ENCODE measurements at regions not wholly inside any gene's neighbourhood (a gene's known extent, or its start where the extent isn't known, plus 50 kb on each side); places are given as distances from the start of the nearest gene placed in this dataset.

DNA sequence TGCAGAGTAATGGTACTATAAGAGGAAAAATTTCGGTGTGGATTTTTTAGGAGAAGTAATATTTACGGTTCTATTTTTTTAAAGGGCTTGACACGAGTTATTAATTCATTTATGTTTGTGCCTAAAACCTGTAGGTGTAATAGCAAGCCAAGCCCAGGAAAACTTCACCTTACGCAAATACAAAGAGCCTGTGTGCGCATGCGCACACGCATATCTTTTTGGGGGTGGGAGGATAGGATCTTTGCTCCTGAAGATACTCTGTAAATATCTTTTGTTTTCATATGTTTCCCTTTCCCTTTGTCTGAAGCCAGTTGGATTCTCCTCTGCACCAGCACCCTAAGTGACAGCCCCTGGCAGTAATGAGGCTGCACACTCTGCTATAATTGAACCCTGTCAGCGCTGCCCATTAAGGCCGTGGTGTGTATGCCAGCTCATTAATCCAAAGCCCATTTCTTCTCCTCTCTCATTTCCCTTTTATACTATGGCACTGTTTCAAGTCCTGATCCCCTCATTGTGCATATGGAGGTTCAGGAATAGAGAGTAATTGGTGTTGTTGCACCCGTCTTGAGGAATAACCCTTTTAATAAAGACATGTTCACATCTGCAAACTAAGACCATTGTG lies 327.2 kb upstream of the E2F7 start:
- DNase-seq, result no peak

DNA sequence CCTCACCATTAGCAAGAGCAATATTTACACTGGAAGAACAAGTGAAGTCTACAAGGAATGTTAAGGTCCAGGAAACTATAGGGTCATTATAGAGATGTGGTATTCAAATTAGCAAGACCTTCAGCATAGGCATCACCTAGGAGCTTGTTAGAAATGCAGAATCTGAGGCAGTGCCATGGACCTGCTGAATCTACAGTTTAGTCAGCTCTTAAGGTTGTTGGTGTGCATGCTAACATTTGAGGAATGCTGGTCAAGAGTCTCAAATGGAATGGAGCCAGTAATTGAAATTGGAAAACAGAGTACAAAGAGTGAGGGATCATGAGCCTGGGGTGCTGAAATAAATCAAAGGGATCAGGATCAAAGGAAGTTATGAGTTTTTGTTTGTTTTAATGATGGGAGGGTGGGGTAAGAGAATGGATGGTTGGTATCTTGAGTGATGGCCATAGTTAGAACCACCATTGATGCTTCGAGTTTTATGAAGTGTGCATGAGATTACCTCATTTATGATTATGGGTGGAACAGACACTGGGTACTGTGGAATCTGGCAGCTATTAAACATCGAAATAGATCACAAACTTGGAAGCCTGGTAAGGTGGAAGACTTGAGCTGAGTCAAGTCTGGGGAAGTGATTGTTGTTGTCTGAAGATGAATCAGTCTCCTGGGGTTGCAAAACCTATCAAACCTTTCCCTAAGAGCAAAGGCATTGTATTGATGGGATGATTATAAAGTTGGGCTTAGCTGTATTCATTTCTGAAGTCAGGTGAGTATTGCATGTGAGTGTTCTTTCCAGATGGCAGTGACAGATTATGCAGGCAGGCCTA lies 323.3 kb upstream of the E2F7 start:
- no peak for DNase-seq

DNA sequence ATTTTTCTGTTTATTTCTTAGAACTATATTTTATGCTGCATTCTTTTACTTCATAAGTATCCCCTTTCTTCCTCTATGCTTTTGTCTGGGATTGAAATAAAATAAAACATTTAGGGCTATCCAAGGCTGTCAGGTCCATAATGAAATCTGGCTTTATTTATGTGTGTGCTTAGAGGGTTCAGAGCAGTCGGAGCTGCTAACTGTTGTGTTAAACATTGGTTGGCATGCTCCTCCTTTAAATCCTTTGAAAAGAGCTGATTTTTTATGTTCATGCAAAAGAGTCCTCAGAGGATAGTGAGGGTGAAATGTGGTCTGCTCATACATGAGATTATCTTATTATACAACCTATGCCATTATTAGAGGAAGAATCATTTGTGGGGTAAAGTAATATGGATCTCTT lies 322.3 kb upstream of the E2F7 start:
- no peak for DNase-seq

DNA sequence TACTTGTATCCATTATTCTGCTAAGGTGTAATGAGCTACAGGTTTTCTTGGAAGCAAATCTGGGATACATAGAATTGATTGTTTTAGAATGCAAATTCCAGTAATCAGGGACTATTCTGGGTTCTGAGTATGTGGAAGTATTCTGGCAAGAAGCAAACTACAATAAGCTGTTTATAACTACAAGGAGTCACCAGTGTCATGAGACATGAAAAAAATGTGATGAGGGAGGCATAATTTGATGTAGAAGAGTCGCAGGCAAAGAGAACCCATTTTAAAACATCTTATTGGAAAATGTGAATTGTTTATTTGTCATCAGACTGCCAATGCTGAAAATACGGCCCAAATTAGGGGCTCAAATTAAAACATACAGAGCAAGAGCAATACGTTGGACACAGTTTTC lies 321.8 kb upstream of the E2F7 start:
- DNase-seq, result no peak

DNA sequence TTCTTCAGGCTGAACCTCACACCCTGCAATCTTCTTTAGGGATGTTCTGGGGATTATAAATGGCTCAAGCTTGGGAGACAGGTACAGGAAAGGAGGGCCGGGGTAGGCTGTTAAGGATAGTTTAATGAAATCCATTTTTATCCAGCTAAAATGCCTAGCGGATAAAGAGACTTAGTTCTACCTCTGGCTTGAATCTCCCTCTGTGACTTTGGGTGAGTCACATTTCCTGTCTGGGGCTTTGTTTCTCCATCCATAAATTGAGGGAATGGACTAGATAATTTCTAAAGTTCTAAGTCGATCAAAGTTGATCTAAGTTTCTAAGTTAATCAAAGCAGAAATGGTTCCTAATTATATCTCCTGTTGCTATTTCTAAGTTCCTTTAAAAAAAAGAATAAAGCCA lies 319.6 kb upstream of the E2F7 start:
- DNase-seq, result no peak

DNA sequence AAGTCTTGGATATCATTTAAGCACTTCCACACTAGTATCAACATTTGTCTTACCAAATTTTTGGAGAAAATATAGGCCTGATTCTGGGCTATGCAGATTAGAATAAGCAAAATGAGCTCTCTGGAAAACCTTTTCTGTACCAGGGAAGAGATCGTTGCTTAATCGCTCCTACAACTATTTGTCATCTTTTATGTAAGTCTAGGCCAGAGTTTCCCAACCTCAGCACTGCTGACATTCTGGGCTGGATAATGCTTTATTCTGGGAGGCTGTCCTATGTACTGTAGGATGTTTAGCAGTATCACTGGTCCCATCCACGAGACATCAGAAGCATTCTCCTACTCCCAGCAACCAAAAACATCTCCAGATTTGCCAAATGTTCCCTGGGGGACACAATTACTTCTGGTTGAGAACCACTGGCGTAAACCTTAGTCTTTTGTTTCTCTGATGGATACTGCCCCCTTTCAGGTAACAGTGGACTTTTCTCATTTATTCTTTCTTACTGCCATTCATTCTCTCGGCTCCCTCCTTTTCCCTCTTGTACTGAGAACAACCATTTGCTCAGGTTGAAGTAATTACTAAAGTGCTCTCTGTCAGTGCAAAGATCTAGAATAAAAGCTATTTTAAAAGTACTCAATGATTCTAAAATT lies 316.9 kb upstream of the E2F7 start:
- no peak for DNase-seq

DNA sequence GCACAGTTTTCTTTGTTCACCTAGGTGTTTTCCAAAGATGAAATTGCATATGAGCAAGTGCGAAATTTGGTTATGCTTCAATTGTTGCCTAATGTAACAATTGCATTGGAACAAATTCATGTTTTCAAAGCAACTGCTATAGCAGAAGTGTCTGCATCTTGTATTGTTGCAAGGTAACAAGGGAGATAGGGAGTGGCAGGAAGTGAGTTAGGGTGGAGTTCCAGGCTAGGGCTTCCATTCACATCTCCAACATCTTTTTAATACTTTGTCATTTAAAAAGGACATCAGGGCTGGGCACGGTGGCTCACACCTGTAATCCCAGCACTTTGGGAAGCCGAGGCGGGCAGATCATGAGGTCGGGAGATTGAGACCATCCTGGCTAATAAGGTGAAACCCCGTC lies 312.3 kb upstream of the E2F7 start:
- DNase-seq, result no peak

DNA sequence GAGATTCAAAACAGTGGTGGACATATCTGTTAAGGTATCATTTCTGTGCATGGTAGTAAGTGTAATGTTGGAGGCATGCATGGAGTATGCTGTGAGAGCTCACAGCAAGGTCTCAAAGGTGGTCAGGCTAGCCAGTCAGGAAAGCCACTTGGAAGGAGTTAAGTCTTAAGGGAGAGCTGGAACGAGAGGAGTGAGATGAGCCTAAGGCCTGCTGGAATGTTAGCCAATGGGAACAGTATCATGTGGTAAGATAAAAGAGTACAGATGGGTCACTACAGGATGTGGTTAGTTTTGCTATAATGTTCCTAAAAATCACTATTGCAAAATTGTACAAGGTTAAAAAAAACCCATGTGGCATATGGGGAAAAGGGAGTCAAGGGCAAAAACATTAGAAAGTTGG lies 311.7 kb upstream of the E2F7 start:
- no peak for DNase-seq

DNA sequence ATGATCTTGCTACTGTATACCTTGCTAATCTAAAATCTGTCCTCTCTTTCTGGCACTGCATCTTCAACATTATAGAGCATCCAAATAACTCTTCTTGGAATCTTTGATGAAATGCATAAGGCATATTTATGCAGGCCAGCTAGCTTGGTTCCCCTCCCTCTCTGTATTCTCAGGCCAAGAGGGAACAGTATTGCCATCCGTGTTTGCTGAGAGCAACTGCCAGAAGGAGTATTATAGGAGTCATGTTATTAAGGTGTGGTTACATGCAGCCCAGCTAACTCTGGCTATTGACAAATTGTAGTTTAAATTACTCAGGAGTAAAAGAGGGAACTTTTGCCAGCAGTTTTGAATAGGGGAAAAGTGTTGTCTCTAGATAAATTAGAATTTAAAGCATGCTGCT lies 309.3 kb upstream of the E2F7 start:
- DNase-seq, result no peak

DNA sequence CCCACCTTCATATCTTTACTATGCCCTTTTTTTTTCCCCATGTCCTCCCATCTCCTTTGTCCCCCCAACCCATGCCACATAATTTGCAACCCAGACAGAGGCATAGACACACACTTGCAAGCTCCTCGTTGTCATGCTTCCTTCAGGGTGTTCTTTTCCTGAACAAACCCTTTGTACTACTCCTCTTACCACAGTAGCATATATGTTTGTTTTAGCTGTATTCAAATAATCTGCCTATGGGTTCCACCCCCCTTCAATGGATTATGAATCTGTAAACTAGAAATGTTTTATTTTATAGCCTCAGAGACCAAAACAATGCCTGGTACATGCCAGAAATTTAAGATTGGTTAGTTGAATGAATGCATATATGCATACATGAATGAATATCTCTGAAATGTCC lies 307.1 kb upstream of the E2F7 start:
- DNase-seq, result no peak

DNA sequence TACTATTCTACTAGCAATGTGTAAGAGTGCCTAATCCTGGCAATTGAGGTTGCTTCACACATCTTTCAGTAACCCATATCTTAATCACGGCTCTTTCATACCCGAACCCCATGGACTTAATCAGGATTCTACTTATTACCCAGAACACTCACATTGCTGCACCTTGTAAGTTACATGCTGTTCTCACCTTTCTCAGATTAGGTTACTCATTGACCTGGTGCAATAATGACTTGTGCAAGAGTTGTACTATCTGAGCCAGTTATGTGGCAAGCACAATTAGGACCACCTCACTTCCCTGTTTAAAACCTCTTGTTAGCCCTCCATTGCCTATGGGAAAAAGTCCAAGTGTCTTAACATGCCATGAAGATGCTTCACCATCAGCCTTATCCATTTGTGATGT lies 306.7 kb upstream of the E2F7 start:
- DNase-seq, result no peak

DNA sequence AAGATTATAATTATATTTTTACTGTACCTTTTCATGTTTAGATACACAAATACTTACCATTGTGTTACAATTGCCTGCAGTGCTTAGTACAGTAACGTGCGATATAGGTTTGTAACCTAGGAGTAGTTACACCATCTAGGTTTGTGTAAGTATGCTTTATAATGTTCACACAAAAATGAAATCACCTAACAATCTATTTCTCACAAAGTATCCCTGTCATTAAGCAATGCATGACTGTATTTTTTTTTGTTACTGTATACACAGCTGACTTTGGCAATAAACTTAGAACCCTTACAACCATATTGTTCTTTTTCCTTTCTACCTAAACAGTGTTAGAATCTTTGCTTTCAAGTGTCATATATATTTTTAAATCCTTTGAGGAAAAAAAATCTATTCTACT lies 303.0 kb upstream of the E2F7 start:
- no peak for DNase-seq

DNA sequence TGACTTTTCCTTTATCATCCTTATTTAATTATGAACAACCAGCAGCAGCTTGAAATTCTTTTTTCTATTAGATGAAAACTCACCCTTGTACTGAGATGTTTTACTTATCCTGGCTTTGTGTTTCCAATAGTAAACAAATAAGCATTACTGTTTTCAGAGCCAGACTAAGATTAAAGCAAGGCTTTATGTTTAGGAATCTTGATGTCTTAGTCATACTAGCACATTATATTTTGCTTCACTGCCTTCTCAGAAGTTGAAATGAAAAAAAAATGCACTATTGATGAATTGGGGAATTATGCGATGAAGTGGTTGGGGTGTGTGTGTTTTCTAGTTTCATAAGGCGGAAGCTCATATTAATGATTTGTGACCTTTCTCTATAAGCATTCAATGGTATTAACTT lies 301.2 kb upstream of the E2F7 start:
- no peak for DNase-seq

DNA sequence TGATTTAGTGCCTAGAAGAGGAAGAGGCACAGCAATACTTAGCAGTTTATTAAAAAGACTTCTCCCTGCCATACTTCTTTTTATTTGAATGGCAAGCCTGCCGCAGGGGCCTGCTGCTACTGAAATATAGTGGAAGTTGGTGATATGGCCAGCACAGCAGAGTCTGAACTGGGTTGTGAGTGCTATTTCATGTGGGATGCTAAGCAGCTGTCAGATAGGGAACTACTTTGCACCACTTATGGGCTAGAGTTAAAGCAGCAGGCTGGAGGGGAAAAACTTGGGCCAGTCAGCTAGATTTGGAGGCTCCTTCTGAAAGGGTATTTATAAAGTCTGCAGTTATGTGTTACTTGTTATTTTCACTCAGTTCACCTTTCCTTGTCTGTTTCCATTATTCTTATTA lies 299.0 kb upstream of the E2F7 start:
- no peak for DNase-seq

DNA sequence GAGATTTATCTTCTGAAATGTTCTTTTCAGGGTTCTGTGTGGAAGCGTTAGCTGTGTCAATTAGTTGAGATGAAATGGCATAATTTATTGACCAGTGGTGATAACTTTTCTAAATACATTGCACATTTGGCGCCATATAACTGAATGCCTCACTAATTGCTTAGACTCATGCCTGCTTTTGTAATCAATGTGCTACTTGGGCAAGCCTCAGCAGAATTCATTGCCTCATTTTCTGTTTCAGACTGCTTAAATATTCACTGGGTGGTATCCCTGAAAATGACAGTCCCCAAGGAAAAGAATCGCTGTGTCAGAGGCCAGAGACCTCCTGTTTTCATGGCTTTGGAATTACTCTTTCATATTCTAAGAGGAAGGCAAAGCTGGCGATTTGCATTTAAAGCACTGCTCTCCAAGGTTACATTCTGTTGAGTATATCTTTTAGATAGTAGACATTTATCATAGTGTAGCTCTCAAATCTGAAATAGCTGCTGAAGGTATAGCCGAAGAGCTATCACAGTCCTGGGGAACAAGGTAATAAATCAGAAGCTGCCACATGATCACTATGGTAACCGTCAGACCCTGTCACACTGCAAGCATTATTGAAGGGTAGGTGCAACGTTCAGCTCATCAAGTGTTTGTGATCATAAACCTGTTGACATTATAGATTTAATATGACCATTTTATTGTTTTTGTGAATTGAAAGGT lies 297.3 kb upstream of the E2F7 start:
- DNase-seq, result no peak

DNA sequence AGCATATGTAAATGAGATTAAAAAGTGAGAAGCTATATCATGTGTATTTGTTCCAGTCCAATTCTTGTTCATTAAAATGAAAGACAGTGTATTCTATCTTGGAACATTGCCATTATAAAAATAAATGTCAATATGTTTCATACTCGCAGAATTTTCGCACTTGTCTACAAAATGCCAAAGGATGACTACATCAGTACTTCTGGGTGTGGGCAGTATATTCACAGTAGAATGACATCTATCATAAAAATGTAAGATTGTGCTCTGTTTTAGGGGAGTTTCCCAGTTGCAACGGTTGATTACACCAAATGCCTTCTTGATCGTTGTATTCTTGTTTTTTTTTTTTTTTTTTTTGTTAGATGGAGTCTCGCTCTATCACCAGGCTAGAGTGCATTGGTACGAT lies 292.3 kb upstream of the E2F7 start:
- no peak for DNase-seq

DNA sequence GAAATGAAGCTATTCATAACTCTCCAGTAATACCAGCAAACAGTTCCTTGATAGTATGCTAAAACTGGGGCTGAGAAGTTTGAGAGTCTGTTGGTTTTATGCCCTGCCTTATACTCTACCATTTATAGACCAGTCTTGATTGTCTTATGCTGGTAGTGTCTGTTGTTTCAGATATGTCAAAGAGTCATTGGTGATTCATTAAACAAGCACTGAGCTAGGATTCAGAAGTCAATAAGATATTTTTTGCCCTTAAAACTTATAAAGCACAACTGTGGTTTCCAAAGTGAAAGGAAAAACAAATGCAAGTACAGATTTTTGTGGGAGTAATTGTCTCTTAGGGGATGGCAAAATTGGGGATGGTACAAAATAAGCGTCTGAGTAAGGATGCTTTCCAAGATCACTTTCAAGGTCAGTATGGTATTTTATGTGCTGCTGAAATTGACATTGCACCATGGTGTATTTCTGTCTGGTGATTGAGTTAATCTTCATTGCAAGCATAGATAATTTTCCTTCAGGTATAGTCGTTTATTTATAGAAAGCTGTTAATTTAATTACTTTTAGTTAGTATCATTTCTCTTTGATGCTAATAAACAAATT lies 289.5 kb upstream of the E2F7 start:
- no peak for DNase-seq

DNA sequence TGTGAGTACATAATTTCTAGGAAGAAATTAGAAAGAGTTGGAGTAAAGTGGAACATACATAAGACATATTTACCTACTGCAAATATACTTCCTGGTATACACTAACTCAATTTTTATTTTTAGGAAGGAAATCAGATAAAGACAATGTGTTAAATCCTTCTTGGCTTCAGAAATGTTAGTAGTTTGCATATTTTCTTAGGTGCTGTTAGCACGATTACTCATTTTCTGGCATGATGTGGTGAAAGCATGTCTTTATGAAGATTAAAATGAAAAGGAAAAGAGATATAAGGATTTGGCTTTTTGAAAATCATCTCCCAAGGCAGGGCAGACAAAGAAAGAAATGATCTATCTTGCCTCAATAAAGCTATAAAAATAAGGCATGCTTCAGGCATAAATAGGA lies 287.6 kb upstream of the E2F7 start:
- no peak for DNase-seq

DNA sequence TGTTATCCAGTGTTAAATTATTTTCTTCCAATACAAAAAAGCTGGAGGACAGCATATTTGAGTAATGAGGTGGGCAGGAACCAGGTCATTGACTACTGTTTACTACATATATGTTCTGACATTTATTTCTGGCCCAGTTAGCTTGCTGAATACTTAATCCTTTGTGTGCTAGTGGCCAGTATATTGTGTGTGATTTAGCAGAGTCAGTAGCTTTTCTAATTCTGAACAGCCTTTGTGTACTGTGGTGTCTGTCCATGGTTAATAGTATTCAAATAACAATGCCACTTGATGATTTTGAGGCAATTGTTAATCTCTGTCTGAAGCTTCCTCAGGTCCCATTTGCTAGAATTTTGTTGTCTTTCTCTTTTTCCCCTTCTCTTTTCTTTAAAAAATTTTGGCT lies 286.5 kb upstream of the E2F7 start:
- DNase-seq, result no peak

DNA sequence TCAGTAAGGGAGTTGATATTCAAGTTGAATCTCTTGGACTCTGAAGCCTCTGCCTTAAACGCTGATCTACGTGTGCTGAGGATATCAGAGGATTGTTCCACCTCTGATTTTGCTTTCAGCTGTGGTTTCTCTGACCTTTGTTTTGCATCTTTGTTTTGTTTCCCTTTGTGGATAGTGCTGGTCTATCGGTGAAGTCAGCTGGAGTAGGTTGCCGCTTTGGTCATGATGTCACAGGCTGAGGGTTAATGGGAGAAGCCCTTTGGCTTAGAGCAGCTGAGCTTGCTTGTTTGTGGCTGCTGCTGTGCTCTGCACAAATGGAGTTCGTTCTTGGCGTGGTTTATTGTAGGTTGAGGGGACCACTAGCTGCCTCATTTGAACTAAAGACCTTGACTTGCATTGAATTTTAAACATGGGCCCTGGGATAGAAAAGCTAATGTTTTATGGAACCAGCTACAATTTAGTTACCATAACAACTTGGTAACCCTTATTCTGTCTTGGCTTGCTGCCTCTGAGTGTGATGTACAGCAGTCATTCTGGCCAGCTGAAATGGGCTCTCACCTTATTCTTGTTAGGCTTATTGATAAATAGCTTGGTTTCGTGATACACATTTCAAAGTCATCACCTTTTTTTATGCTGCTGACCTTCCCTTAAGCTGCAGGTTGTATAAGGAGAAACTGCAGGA lies 284.5 kb upstream of the E2F7 start:
- DNase-seq, result no peak

DNA sequence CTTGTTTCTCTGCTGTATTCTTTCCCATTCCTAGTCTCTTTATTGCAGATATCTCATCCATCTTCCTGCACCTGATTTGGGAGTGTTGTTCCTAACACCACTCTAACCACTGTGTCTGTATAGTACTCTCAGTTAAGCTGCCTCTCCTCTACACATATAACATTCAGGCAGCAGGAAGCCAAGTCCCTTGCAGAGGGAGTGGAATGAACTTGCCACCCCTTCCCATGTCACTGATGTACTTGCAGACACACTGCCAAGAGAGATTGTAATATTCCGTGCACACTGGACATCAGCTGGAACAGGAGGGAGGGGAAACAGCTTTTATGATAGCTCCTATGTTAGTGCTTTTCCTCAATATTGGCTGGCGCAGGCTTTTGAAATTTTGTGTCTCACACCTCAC lies 281.6 kb upstream of the E2F7 start:
- DNase-seq, result no peak

DNA sequence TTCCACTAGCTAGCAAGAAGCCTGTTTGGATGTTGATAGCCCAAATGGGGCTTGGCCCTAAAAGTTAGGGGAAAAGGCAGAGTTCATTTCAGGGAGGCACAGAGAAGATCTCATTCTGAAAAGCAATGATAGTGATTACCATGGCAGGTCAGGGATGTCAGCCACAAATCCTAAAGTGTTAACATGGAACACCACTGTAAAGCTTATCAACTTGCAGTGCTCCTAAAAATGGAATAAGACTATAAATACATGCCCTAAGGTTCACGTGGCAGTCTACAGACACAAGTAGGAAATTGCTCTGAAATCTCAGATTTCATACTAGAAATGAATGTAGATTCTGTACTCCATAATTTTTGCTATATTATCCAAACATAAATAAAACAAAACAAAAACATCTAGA lies 280.0 kb upstream of the E2F7 start:
- DNase-seq, result no peak

DNA sequence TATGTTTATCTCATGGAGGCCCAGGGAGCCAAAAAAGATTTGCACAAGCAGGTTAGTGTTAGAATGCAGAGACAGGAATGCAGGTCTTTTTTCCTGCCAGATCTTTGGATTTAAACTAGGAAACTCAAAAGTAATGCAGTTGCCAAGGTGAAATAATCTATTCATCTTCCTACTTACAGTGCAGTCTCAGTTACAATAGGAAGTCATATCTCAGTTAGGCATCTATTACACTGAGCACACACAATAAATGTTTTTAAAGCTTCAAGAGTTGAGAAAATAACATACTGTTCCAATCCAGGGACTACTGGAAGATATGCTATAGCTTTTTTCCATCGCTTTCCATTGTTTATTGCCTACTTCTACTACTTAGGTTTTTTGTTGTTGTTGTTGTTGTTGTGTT lies 279.3 kb upstream of the E2F7 start:
- no peak for DNase-seq

Measured in bone marrow (tissue), 2 donors.